RWPE1 (cell line): ENCODE measurements at regions not wholly inside any gene's neighbourhood (a gene's known extent, or its start where the extent isn't known, plus 50 kb on each side); places are given as distances from the start of the nearest gene placed in this dataset.

ENCODE experiments used
- CTCF ChIA-PET: fragments of 350-600 bp; sonication (Branson Sonifier 250); formaldehyde crosslinking; extraction: SDS; loops from one replicate; lab custom pipeline; 2021; lab: Yijun Ruan, JAX
- POLR2A ChIA-PET: fragments of 400-600 bp; formaldehyde crosslinking; extraction: SDS; loops from one replicate; lab custom pipeline; 2020; ENCODE audit warnings: antibody characterized with exemption; ENCODE audit not compliant: low non-redundant PET; lab: Yijun Ruan, JAX
- DNase-seq: peaks from one replicate; pipeline ENCODE4 v3.0.0; 2012; ENCODE audit warnings: low spot score
- H3K27ac ChIP-seq: fragments of 450-650 bp; 2 replicates; pipeline ENCODE4 v1.5.1; 2017
- CTCF ChIP-seq: fragments of 450-650 bp; conservative IDR thresholded peaks from 2 replicates; pipeline ENCODE4 v1.5.1; 2017; ENCODE audit warnings: low read depth, mild to moderate bottlenecking

- ChIA-PET CTCF (no interaction called here), POLR2A (no interaction called here)
- no peak overlapping the region for H3K27ac ChIP-seq
- TF ChIP-seq CTCF: no peak
- DNase-seq: no peak
Observed at GRCh38 chr18:14916181-14916580, 168.2 kb downstream of the ANKRD30B start.

GRCh38 chr18:14916851-14917250 lies 168.9 kb downstream of the ANKRD30B start:
- no peak for TF ChIP-seq CTCF
- ChIA-PET POLR2A (no interaction called here), CTCF (no interaction called here)
- H3K27ac ChIP-seq: no peak overlapping the region
- no peak for DNase-seq

GRCh38 chr18:14917311-14917710 lies 169.3 kb downstream of the ANKRD30B start:
- no peak overlapping the region for H3K27ac ChIP-seq
- TF ChIP-seq CTCF: no peak
- POLR2A ChIA-PET: no interaction called here
- no peak for DNase-seq
- CTCF ChIA-PET: no interaction called here

DNA sequence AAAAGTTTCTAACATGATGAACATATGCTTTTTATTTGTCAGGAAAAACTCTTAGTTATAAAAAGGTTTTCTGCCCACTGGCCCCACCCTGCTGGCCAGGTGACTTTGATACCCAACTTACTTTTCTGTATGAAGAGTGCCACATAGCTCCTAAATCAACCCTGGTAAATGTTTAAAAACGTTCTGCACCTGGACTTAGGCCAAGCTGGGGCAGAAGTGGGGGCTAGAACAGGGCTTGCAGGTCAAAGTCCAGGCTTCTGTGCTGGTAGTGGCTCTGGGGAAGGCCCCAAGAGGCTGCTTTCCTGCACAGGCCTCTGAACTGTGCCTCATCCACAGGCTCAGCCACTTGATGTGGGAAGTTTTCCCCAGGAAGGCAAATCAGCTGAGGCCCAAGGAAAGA lies 171.7 kb downstream of the ANKRD30B start:
- ChIA-PET POLR2A (no interaction called here), CTCF (no interaction called here)
- TF ChIP-seq CTCF: no peak
- no peak overlapping the region for H3K27ac ChIP-seq
- no peak for DNase-seq

- CTCF ChIA-PET: no interaction called here
- DNase-seq: no peak
- POLR2A ChIA-PET: no interaction called here
- no peak for TF ChIP-seq CTCF
- no peak overlapping the region for H3K27ac ChIP-seq
Observed at GRCh38 chr18:14921031-14921430, 173.1 kb downstream of the ANKRD30B start.

DNA sequence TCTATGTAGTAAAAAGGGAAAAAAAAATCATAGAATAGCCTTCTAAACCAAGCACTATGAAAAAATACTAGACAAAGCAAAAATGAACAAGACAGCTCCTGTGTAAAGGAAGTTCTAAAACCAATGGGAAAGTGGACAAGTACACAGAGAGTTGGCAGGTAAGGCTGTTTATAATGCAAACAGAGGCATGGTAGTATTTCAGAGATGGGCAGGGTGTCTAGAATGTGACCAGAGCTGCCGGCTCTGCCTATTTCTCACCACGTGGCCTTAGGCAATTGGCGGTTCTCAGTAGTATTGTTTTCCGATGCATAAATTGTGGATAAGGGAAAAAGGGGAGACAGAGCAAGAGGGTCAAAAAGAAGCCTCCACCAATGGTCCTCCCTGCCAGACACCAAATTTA lies 173.6 kb downstream of the ANKRD30B start:
- H3K27ac ChIP-seq: no peak overlapping the region
- ChIA-PET CTCF (no interaction called here), POLR2A (no interaction called here)
- DNase-seq: no peak
- no peak for TF ChIP-seq CTCF

GRCh38 chr18:14922031-14922430 lies 174.1 kb downstream of the ANKRD30B start:
- TF ChIP-seq CTCF: no peak
- no peak for DNase-seq
- POLR2A ChIA-PET: no interaction called here
- H3K27ac ChIP-seq: no peak overlapping the region
- CTCF ChIA-PET: no interaction called here
